GM23338 (cell line): ENCODE measurements at regions not wholly inside any gene's neighbourhood (a gene's known extent, or its start where the extent isn't known, plus 50 kb on each side); places are given as distances from the start of the nearest gene placed in this dataset.

Source experiments
- ATAC-seq: fragments of 200-7000 bp; cut with Tn5 transposase; 3 replicates; pipeline ENCODE4 v1.9.1; 2020
- DNase-seq: peaks from one replicate; pipeline ENCODE4 v3.0.0-alpha.2; 2015; ENCODE audit warnings: low spot score
- H2AFZ ChIP-seq: fragments of 200-600 bp; sonication (generic); 2 replicates; pipeline ENCODE4 v1.8.0; 2016; ENCODE audit warnings: antibody characterized with exemption, mild to moderate bottlenecking, moderate library complexity
- H3F3A ChIP-seq: fragments of 200-600 bp; sonication (generic); replicated peaks from 2 replicates; pipeline ENCODE4 v1.8.0; 2017; ENCODE audit warnings: antibody characterized with exemption, mixed run types, low read depth
- H3K27ac ChIP-seq: fragments of 200-600 bp; sonication (generic); 2 replicates; pipeline ENCODE4 v1.6.1; 2016; ENCODE audit warnings: low read depth
- H3K27me3 ChIP-seq: fragments of 200-600 bp; sonication (generic); 2 replicates; pipeline ENCODE4 v1.8.0; 2016; ENCODE audit warnings: mild to moderate bottlenecking, mixed run types, moderate library complexity; ENCODE audit not compliant: insufficient read depth
- H3K36me3 ChIP-seq: fragments of 200-600 bp; sonication (generic); 2 replicates; pipeline ENCODE4 v1.8.0; 2016; ENCODE audit warnings: mild to moderate bottlenecking; ENCODE audit not compliant: insufficient read depth
- H3K4me1 ChIP-seq: fragments of 200-600 bp; sonication (generic); 2 replicates; pipeline ENCODE4 v1.8.0; 2016; ENCODE audit warnings: mild to moderate bottlenecking, moderate library complexity; ENCODE audit not compliant: insufficient read depth
- H3K4me2 ChIP-seq: fragments of 200-600 bp; sonication (generic); 2 replicates; pipeline ENCODE4 v1.7.1; 2017; ENCODE audit warnings: mixed run types
- H3K4me3 ChIP-seq: fragments of 200-600 bp; sonication (generic); 2 replicates; pipeline ENCODE4 v1.6.1; 2016; ENCODE audit warnings: mixed run types
- H3K79me2 ChIP-seq: fragments of 200-600 bp; sonication (generic); replicated peaks from 2 replicates; pipeline ENCODE4 v1.8.0; 2017; ENCODE audit warnings: mild to moderate bottlenecking; ENCODE audit not compliant: insufficient read depth
- H3K9me2 ChIP-seq: fragments of 200-600 bp; sonication (generic); 2 replicates; pipeline ENCODE4 v1.8.0; 2017; ENCODE audit not compliant: insufficient read depth
- H4K20me1 ChIP-seq: fragments of 200-600 bp; sonication (generic); replicated peaks from 2 replicates; pipeline ENCODE4 v1.8.0; 2017; ENCODE audit warnings: mild to moderate bottlenecking; ENCODE audit not compliant: insufficient read depth
- H3K27ac Mint-ChIP-seq: 2 replicates; pipeline ENCODE4 v1.8.0; 2020; ENCODE audit warnings: inconsistent platforms, mild to moderate bottlenecking, moderate library complexity, mixed read lengths
- H3K27me3 Mint-ChIP-seq: 3 replicates; pipeline ENCODE4 v1.8.0; 2022; ENCODE audit warnings: low read depth, mild to moderate bottlenecking, moderate library complexity, mixed read lengths, inconsistent platforms; ENCODE audit not compliant: insufficient read depth, poor library complexity
- H3K36me3 Mint-ChIP-seq: 3 replicates; pipeline ENCODE4 v1.8.0; 2021; ENCODE audit warnings: low read depth, mild to moderate bottlenecking, inconsistent platforms, moderate library complexity, mixed read lengths
- H3K4me1 Mint-ChIP-seq: 3 replicates; pipeline ENCODE4 v1.8.0; 2020; ENCODE audit warnings: mild to moderate bottlenecking, inconsistent platforms, mixed read lengths
- H3K4me3 Mint-ChIP-seq: 3 replicates; pipeline ENCODE4 v1.8.0; 2021; ENCODE audit warnings: moderate library complexity, mild to moderate bottlenecking, inconsistent platforms, mixed read lengths
- H3K9me3 Mint-ChIP-seq: 3 replicates; pipeline ENCODE4 v1.8.0; 2020; ENCODE audit warnings: moderate library complexity, mild to moderate bottlenecking, inconsistent platforms, mixed read lengths
- EZH2phosphoT487 ChIP-seq: fragments of 200-600 bp; sonication (generic); IDR thresholded peaks from one replicate; pipeline ENCODE4 v1.8.1; 2018; ENCODE audit warnings: antibody characterized with exemption; ENCODE audit not compliant: unreplicated experiment
- JUNB ChIP-seq: IDR thresholded peaks from one replicate; pipeline ENCODE4 v1.6.1; 2016; ENCODE audit warnings: antibody characterized with exemption; ENCODE audit not compliant: unreplicated experiment
- REST ChIP-seq: IDR thresholded peaks from one replicate; pipeline ENCODE4 v1.6.1; 2018; ENCODE audit warnings: antibody characterized with exemption; ENCODE audit not compliant: unreplicated experiment
- ZNF462 ChIP-seq: fragments of 250-450 bp; sonication (Bioruptor Pico); IDR thresholded peaks from 2 replicates; pipeline ENCODE4 v1.5.0; 2020; ENCODE audit warnings: mild to moderate bottlenecking, moderate library complexity

- TF ChIP-seq REST: no peak
- TF ChIP-seq EZH2phosphoT487: no peak
- TF ChIP-seq ZNF462 (CRISPR knock-in tag): no peak
Measured at GRCh38 chr14:62270236-62270635, 508.0 kb downstream of the SNAPC1 start (continued).

- Mint-ChIP-seq H3K27ac (no peak overlapping the region), H3K4me3 (no peak overlapping the region), H3K36me3 (no peaks in the 10 kb centered on the region), H3K9me3 (no peaks in the 10 kb centered on the region; the same call in 1 of the 3 replicates), H3K4me1 (no peaks in the 10 kb centered on the region), H3K27me3 (peaks cover 1% of the 10 kb centered on the region)
- Histone ChIP-seq H3K4me3 (no peak overlapping the region), H2AFZ (no peak overlapping the region), H3K27ac (no peak overlapping the region), H3K79me2 (no peaks in the 10 kb centered on the region), H3K4me2 (no peak overlapping the region), H4K20me1 (no peaks in the 10 kb centered on the region), H3K36me3 (no peaks in the 10 kb centered on the region), H3K27me3 (no peaks in the 10 kb centered on the region), H3K9me2 (no peaks in the 10 kb centered on the region), H3F3A (no peaks in the 10 kb centered on the region), H3K4me1 (no peaks in the 10 kb centered on the region)
- DNase-seq: no peak
- no peak for ATAC-seq
- TF ChIP-seq ZNF462 (CRISPR knock-in tag) (no peak), JUNB (no peak), EZH2phosphoT487 (no peak)
Measured at GRCh38 chr14:62280366-62280765, 518.1 kb downstream of the SNAPC1 start.
